H7 (cell line): ENCODE measurements at regions not wholly inside any gene's neighbourhood (a gene's known extent, or its start where the extent isn't known, plus 50 kb on each side); places are given as distances from the start of the nearest gene placed in this dataset.
A peak's percentile ranks its signal among the peaks of the same experiment; 100 is the strongest.

Source experiments
- DNase-seq: peaks from one replicate; pipeline ENCODE4 v3.0.0; 2012
- H3K27me3 ChIP-seq: 2 replicates; pipeline ENCODE4 v1.6.0; 2011; ENCODE audit warnings: mild to moderate bottlenecking, low read length; ENCODE audit not compliant: control insufficient read depth, insufficient read depth
- H3K36me3 ChIP-seq: replicated peaks from 2 replicates; pipeline ENCODE4 v1.5.1; 2011; ENCODE audit warnings: low read length; ENCODE audit not compliant: control insufficient read depth, insufficient read depth
- H3K4me3 ChIP-seq: 2 replicates; pipeline ENCODE4 v1.5.1; 2011; ENCODE audit warnings: low read depth, mild to moderate bottlenecking, control low read depth, low read length, moderate library complexity; ENCODE audit not compliant: insufficient read depth

- Histone ChIP-seq H3K27me3 (no peaks in the 10 kb centered on the region), H3K4me3 (no peak overlapping the region), H3K36me3 (no peaks in the 10 kb centered on the region)
- no peak for DNase-seq
These were observed 120.7 kb upstream of the CTBP2 start for GRCh38 chr10:125281091-125281490.

- Histone ChIP-seq H3K4me3 (no peak overlapping the region), H3K36me3 (no peaks in the 10 kb centered on the region), H3K27me3 (no peaks in the 10 kb centered on the region)
- no peak for DNase-seq
These were observed 115.8 kb upstream of the CTBP2 start for GRCh38 chr10:125276133-125276532.

- H3K36me3 ChIP-seq = no peaks in the 10 kb centered on the region
- DNase-seq = no peak
- no peak overlapping the region for H3K4me3 ChIP-seq
- H3K27me3 ChIP-seq = no peaks in the 10 kb centered on the region
These were observed 114.6 kb upstream of the CTBP2 start for GRCh38 chr10:125274961-125275360.

- no peak overlapping the region for H3K4me3 ChIP-seq
These were observed 112.7 kb upstream of the CTBP2 start for GRCh38 chr10:125273023-125273422.

GRCh38 chr10:125269716-125270115, 109.4 kb upstream of the CTBP2 start:
- no peaks in the 10 kb centered on the region for H3K36me3 ChIP-seq

More at GRCh38 chr10:125273023-125273422, 112.7 kb upstream of the CTBP2 start:
- no peak for DNase-seq
- Histone ChIP-seq H3K36me3 (no peaks in the 10 kb centered on the region), H3K27me3 (no peaks in the 10 kb centered on the region)

GRCh38 chr10:125266966-125267365, 106.6 kb upstream of the CTBP2 start:
- H3K36me3 ChIP-seq = no peaks in the 10 kb centered on the region

More at GRCh38 chr10:125269716-125270115, 109.4 kb upstream of the CTBP2 start:
- H3K27me3 ChIP-seq = no peaks in the 10 kb centered on the region
- H3K4me3 ChIP-seq = no peak overlapping the region
- DNase-seq = no peak

GRCh38 chr10:125266541-125266940, 106.2 kb upstream of the CTBP2 start:
- Histone ChIP-seq H3K36me3 (no peaks in the 10 kb centered on the region), H3K27me3 (no peaks in the 10 kb centered on the region), H3K4me3 (no peak overlapping the region)
- DNase-seq = peak; percentile 35

More at GRCh38 chr10:125266966-125267365, 106.6 kb upstream of the CTBP2 start:
- Histone ChIP-seq H3K4me3 (no peak overlapping the region), H3K27me3 (no peaks in the 10 kb centered on the region)
- no peak for DNase-seq

GRCh38 chr10:125265579-125265955, 105.2 kb upstream of the CTBP2 start:
- no peak for DNase-seq
- Histone ChIP-seq H3K4me3 (no peak overlapping the region), H3K36me3 (no peaks in the 10 kb centered on the region), H3K27me3 (no peaks in the 10 kb centered on the region)

GRCh38 chr10:125264757-125265578, 104.6 kb upstream of the CTBP2 start:
- H3K36me3 ChIP-seq = no peaks in the 10 kb centered on the region
- no peaks in the 10 kb centered on the region for H3K27me3 ChIP-seq
- H3K4me3 ChIP-seq = no peak overlapping the region
- DNase-seq = no peak

GRCh38 chr10:125264091-125264490, 103.7 kb upstream of the CTBP2 start:
- DNase-seq = no peak
- H3K27me3 ChIP-seq = no peaks in the 10 kb centered on the region
- no peaks in the 10 kb centered on the region for H3K36me3 ChIP-seq
- no peak overlapping the region for H3K4me3 ChIP-seq

GRCh38 chr10:125263551-125263950, 103.2 kb upstream of the CTBP2 start:
- no peaks in the 10 kb centered on the region for H3K27me3 ChIP-seq
- DNase-seq = no peak
- H3K4me3 ChIP-seq = no peak overlapping the region
- H3K36me3 ChIP-seq = no peaks in the 10 kb centered on the region

GRCh38 chr10:125262920-125263319, 102.6 kb upstream of the CTBP2 start:
- no peak for DNase-seq
- Histone ChIP-seq H3K4me3 (no peak overlapping the region), H3K27me3 (no peaks in the 10 kb centered on the region)

GRCh38 chr10:125262409-125262808, 102.0 kb upstream of the CTBP2 start:
- Histone ChIP-seq H3K27me3 (no peaks in the 10 kb centered on the region), H3K36me3 (no peaks in the 10 kb centered on the region), H3K4me3 (no peak overlapping the region)
- DNase-seq = no peak

More at GRCh38 chr10:125262920-125263319, 102.6 kb upstream of the CTBP2 start:
- no peaks in the 10 kb centered on the region for H3K36me3 ChIP-seq

- Histone ChIP-seq H3K27me3 (no peaks in the 10 kb centered on the region), H3K4me3 (no peak overlapping the region), H3K36me3 (no peaks in the 10 kb centered on the region)
- DNase-seq = no peak
These were observed 101.3 kb upstream of the CTBP2 start for GRCh38 chr10:125261491-125262186.

GRCh38 chr10:125260260-125260659, 99.9 kb upstream of the CTBP2 start:
- Histone ChIP-seq H3K4me3 (no peak overlapping the region), H3K27me3 (no peaks in the 10 kb centered on the region), H3K36me3 (no peaks in the 10 kb centered on the region)
- no peak for DNase-seq
